ENCODE measurements at regions not wholly inside any gene's neighbourhood (a gene's known extent, or its start where the extent isn't known, plus 50 kb on each side); places are given as distances from the start of the nearest gene placed in this dataset.
"Not testable (repeated sequence)": the region's sequence is repeated elsewhere in the genome, so short reads cannot be mapped to it uniquely, and the experiment has no call there.

GRCh38 chr15:81901319-81901718, 144.5 kb downstream of the MEX3B start:
- intact Hi-C loops (cut with micrococcal nuclease): no loop called here

GRCh38 chr15:81899730-81900129, 146.1 kb downstream of the MEX3B start:
- intact Hi-C loops (cut with micrococcal nuclease): no loop called here

- intact Hi-C loops (cut with micrococcal nuclease): no loop called here
These were observed 146.8 kb downstream of the MEX3B start for GRCh38 chr15:81899024-81899423.

- intact Hi-C loops (cut with micrococcal nuclease): no loop called here
These were observed 148.7 kb downstream of the MEX3B start for GRCh38 chr15:81897057-81897677.

- intact Hi-C loops (cut with micrococcal nuclease): no loop called here
These were observed 149.5 kb downstream of the MEX3B start for GRCh38 chr15:81896356-81896755.

- intact Hi-C loops (cut with micrococcal nuclease): no loop called here
These were observed 150.1 kb downstream of the MEX3B start for GRCh38 chr15:81895723-81896122.

GRCh38 chr15:81894061-81894460, 151.8 kb downstream of the MEX3B start:
- intact Hi-C loops (cut with micrococcal nuclease): no loop called here

- intact Hi-C loops (cut with micrococcal nuclease): no loop called here
These were observed 152.5 kb downstream of the MEX3B start for GRCh38 chr15:81893182-81893835.

- intact Hi-C loops (cut with micrococcal nuclease): no loop called here
These were observed 155.3 kb downstream of the MEX3B start for GRCh38 chr15:81890496-81890895.

- intact Hi-C loops (cut with micrococcal nuclease): no loop called here
These were observed 156.3 kb downstream of the MEX3B start for GRCh38 chr15:81889485-81889881.

GRCh38 chr15:81888748-81889484, 156.9 kb downstream of the MEX3B start:
- intact Hi-C loops (cut with micrococcal nuclease): no loop called here

GRCh38 chr15:81887912-81888311, 157.9 kb downstream of the MEX3B start:
- intact Hi-C loops (cut with micrococcal nuclease): no loop called here

GRCh38 chr15:81887188-81887587, 158.6 kb downstream of the MEX3B start:
- intact Hi-C loops (cut with micrococcal nuclease): not testable (repeated sequence)

- intact Hi-C loops (cut with micrococcal nuclease): no loop called here
These were observed 159.2 kb downstream of the MEX3B start for GRCh38 chr15:81886591-81886990.

- intact Hi-C loops (cut with micrococcal nuclease): no loop called here
These were observed 159.7 kb downstream of the MEX3B start for GRCh38 chr15:81886080-81886479.

- intact Hi-C loops (cut with micrococcal nuclease): no loop called here
These were observed 160.7 kb downstream of the MEX3B start for GRCh38 chr15:81885135-81885534.

GRCh38 chr15:81882504-81882903, 163.3 kb downstream of the MEX3B start:
- intact Hi-C loops (cut with micrococcal nuclease): no loop called here

- intact Hi-C loops (cut with micrococcal nuclease): no loop called here
These were observed 165.0 kb downstream of the MEX3B start for GRCh38 chr15:81880833-81881232.

- intact Hi-C loops (cut with micrococcal nuclease): no loop called here
These were observed 165.5 kb downstream of the MEX3B start for GRCh38 chr15:81880314-81880713.

GRCh38 chr15:81875717-81876116, 170.1 kb downstream of the MEX3B start:
- intact Hi-C loops (cut with micrococcal nuclease): not testable (repeated sequence)

GRCh38 chr15:81870746-81871106, 175.1 kb downstream of the MEX3B start:
- intact Hi-C loops (cut with micrococcal nuclease): not testable (repeated sequence)

GRCh38 chr15:81870062-81870745, 175.6 kb downstream of the MEX3B start:
- intact Hi-C loops (cut with micrococcal nuclease): not testable (repeated sequence)
